IPS-11a (cell line): ENCODE measurements at regions not wholly inside any gene's neighbourhood (a gene's known extent, or its start where the extent isn't known, plus 50 kb on each side); places are given as distances from the start of the nearest gene placed in this dataset.
"Not testable (repeated sequence)": the region's sequence is repeated elsewhere in the genome, so short reads cannot be mapped to it uniquely, and the experiment has no call there.

Experiments
- H3K4me3 ChIP-seq: one replicate; pipeline ENCODE4 v1.5.1; 2013; ENCODE audit warnings: low read depth, low read length, control low read depth

GRCh38 chr12:4193821-4194220 lies 79.7 kb upstream of the CCND2 start:
- H3K4me3 ChIP-seq, result no peak overlapping the region

GRCh38 chr12:4191642-4192041 lies 81.9 kb upstream of the CCND2 start:
- no peak overlapping the region for H3K4me3 ChIP-seq

DNA sequence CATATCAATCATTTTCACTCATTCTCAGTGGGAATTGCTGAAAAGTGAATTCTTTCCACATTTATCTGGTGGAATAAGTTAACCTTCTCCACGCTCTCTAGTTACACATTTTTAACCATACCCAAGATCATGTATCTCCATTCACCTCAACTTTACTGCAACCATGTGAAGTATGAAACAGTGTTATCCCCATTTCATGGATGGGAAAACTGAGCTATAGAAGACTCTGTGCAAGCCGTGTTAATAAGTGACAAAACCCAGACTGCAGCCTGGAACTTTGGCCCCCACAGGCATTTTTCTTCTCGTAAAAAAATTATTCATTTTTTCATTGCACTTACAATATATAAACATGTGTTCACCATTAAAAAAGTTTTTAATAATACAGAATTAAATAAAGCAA lies 82.4 kb upstream of the CCND2 start:
- H3K4me3 ChIP-seq, result no peak overlapping the region

GRCh38 chr12:4190366-4191063 lies 83.0 kb upstream of the CCND2 start:
- H3K4me3 ChIP-seq, result no peak overlapping the region

GRCh38 chr12:4189721-4190120 lies 83.8 kb upstream of the CCND2 start:
- no peak overlapping the region for H3K4me3 ChIP-seq

DNA sequence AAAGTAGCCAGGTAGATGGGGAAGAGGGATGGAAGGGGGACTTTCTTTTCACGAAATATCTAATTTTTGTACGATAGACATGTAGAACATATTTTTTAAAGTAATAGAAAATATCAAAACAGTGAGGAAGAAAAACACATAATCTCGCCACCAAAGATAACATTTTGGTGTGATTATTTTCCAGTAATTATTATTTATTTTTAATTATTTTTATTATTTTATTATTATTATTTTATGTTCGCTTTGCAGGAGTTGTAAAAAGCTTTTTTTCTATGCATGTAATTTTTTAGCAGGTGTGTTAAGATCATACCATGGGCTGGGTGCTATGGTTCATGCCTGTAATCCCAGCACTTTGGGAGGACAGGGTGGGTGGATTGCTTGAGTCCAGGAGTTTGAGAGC lies 85.6 kb upstream of the CCND2 start:
- no peak overlapping the region for H3K4me3 ChIP-seq

DNA sequence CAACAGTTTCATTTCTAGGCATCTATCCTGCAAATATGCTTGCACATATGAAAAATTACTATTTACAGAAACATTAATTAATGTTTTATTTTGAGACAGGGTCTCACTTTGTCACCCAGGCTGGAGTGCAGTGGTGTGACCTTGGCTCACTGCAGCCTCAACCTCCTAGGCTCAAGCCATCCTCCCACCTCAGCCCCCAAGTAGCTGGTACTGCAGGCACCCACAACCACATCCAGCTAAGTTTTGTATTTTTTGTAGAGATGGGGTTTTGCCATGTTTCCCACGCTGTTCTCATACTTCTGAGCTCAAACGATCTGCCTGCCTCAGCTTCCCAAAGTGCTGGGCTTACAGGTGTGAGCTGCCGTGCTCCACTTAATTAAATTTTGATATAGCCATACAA lies 86.2 kb upstream of the CCND2 start:
- not testable (repeated sequence) for H3K4me3 ChIP-seq

- H3K4me3 ChIP-seq, result no peak overlapping the region
These were observed 95.0 kb upstream of the CCND2 start for GRCh38 chr12:4178424-4179170.

- no peak overlapping the region for H3K4me3 ChIP-seq
These were observed 96.3 kb upstream of the CCND2 start for GRCh38 chr12:4177262-4177661.

DNA sequence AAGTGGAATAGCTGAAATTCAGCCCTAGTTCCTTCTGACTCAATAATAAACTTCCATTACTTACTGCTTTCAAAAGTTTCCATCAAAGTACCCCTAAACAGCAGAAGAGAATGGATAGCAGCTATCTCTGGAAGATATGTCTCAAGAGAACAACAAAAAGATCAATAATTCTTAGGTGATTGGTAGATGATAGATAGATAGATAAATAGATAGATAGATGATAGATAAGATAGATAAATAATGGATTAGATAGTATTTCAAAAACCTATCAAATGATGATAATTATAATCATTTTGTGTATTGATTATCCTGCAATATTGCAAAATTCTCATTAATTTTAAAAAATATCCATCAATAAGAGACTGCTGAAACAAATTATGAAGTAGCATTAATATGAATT lies 97.4 kb upstream of the CCND2 start:
- H3K4me3 ChIP-seq, result no peak overlapping the region

DNA sequence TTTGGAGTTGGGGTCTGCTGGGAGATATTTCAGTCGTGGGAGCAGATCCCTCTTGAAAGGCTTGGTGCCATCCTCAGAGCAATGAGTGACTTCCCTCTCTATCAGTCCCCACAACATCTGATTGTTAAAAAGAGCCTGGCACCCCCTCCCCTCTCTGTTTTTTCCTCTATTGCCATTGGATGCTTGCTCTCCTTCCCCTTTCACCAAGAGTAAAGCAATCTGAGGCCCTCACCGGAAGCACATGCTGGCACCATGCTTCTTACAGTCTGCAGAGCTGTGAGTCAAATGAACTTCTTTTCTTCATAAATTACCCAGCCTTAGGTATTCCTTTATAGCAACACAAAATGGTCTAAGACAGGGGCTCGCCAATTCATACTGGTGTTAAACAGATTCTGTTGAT lies 99.1 kb upstream of the CCND2 start:
- H3K4me3 ChIP-seq, result no peak overlapping the region

GRCh38 chr12:4172999-4173398 lies 100.6 kb upstream of the CCND2 start:
- H3K4me3 ChIP-seq, result no peak overlapping the region

- no peak overlapping the region for H3K4me3 ChIP-seq
These were observed 101.8 kb upstream of the CCND2 start for GRCh38 chr12:4171742-4172141.

DNA sequence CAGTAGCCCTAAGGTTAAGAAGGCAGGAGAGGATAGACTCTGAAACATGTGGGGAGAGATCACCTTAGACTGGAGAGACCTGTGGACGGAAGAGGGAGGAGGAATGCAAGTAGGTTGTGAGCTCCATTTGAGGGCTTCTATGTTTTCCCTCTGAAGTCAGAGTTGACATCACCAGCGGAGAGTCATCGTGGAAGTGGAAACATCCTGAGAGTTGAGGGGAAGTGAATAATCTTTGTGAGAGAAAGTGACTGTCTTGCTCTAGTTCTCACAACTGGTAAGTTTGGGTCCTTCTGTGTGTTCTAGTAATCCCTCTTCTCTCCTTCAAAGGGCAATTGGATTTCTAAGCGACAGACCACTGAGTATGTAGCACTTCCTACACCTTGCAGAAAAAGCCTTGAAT lies 103.6 kb upstream of the CCND2 start:
- no peak overlapping the region for H3K4me3 ChIP-seq

DNA sequence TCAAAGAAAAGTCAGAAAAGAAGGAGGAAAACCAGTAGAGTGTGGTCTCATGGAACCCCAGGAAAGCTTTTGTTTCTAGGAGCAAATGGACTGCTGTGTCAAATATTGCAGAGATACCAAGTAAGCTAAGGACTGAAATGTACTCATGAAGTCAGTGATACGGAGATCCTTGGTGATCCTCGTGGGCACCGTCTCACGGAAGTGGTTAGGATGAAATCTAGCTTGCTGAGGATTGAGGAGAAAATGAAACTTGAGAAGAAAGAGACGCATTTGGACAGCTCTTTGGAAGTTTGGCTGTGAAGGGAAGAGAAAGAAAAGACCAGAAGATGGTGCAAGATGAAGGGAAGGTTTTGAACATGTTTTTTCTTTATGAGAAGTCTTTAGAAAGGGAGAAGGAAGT lies 104.0 kb upstream of the CCND2 start:
- H3K4me3 ChIP-seq, result no peak overlapping the region

- no peak overlapping the region for H3K4me3 ChIP-seq
These were observed 105.5 kb upstream of the CCND2 start for GRCh38 chr12:4168036-4168435.

- peak overlapping the region; percentile 28 for H3K4me3 ChIP-seq
These were observed 108.7 kb upstream of the CCND2 start for GRCh38 chr12:4164559-4165558.

GRCh38 chr12:4164188-4164558 lies 109.4 kb upstream of the CCND2 start:
- no peak overlapping the region for H3K4me3 ChIP-seq

GRCh38 chr12:4161718-4162117 lies 111.8 kb upstream of the CCND2 start:
- no peak overlapping the region for H3K4me3 ChIP-seq

DNA sequence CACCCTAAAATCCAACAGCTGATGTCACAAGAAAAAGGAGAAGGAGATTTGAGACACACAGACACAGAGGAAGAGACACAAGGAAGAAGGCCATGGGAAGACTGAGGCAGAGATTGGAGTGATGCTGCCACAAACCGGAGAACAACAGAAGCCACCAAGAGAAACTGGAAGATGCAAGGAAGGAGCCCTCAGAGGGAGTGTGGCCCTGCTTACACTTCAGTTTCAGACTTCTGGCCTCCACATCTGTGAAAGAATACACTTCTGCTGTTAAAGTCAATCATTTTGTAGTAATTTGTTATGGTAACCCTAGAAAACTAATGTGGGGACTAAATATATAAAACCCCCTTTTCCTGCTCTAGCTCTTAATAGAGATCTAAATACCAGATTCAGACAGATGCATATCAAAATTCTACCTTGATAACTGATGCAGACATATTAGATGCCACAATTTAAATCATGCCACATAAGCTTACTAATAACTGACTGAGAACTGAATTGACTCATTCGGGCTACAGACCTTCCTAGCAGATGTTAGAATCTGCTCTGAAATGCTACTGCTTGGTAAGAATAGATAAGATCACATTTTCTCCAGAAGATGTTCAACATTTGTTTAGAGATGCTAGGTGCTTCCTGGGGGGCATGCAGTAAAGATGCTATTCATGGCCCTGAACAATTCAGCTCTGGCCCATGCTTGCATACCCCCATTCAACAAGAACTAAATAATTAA lies 113.1 kb upstream of the CCND2 start:
- H3K4me3 ChIP-seq, result no peak overlapping the region

- H3K4me3 ChIP-seq, result no peak overlapping the region
These were observed 113.7 kb upstream of the CCND2 start for GRCh38 chr12:4159851-4160250.
